ENCODE measurements at regions not wholly inside any gene's neighbourhood (a gene's known extent, or its start where the extent isn't known, plus 50 kb on each side); places are given as distances from the start of the nearest gene placed in this dataset.
A peak's percentile ranks its signal among the peaks of the same experiment; 100 is the strongest.

DNA sequence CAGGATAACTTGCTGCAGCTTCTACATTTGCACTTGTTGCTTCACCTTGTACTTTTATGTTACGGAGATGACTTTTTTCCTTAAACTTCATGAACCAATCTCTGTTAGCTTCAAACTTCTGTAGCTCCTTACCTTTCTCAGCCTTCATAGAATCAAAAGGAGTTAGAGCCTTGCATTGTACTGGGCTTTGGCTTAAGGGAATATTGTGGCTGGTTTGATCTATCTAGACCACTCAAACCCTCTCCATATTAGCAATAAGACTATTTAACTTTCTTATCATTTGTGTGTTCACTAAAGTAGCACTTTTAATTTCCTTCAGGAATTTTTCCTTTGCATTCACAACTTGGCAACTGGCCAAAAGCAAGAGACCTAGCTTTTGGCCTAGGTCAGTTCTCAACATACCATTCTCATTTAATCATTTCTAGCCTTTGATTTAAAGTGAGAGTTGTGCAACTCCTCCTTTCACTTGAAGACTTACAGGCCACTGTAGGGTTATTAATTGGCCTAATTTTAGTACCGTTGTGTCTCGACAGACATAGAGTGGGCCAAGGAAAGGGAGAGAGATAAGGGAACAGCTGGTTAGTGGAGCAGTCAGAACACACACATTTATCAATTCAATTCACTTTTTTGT, 63.7 kb downstream of the SHOC1 start:
- DNase-seq (ENCODE audit: low spot score) = no peak
- Mint-ChIP-seq H3K9me3 (ENCODE audit: low read depth) (peaks cover 30% of the 10 kb centered on the region), H3K27me3 (ENCODE audit: low read depth) (no peaks in the 10 kb centered on the region), H3K4me3 (ENCODE audit: unreplicated experiment) (no peak overlapping the region), H3K4me1 (ENCODE audit: low read depth) (peaks cover 22% of the 10 kb centered on the region), H3K27ac (ENCODE audit: unreplicated experiment) (no peak overlapping the region), H3K36me3 (ENCODE audit: low read depth) (peaks cover 11% of the 10 kb centered on the region)
- TF ChIP-seq, protein P1, sequence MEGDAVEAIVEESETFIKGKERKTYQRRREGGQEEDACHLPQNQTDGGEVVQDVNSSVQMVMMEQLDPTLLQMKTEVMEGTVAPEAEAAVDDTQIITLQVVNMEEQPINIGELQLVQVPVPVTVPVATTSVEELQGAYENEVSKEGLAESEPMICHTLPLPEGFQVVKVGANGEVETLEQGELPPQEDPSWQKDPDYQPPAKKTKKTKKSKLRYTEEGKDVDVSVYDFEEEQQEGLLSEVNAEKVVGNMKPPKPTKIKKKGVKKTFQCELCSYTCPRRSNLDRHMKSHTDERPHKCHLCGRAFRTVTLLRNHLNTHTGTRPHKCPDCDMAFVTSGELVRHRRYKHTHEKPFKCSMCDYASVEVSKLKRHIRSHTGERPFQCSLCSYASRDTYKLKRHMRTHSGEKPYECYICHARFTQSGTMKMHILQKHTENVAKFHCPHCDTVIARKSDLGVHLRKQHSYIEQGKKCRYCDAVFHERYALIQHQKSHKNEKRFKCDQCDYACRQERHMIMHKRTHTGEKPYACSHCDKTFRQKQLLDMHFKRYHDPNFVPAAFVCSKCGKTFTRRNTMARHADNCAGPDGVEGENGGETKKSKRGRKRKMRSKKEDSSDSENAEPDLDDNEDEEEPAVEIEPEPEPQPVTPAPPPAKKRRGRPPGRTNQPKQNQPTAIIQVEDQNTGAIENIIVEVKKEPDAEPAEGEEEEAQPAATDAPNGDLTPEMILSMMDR (IDR thresholded peaks at IDR 0.05) = no peak

DNA sequence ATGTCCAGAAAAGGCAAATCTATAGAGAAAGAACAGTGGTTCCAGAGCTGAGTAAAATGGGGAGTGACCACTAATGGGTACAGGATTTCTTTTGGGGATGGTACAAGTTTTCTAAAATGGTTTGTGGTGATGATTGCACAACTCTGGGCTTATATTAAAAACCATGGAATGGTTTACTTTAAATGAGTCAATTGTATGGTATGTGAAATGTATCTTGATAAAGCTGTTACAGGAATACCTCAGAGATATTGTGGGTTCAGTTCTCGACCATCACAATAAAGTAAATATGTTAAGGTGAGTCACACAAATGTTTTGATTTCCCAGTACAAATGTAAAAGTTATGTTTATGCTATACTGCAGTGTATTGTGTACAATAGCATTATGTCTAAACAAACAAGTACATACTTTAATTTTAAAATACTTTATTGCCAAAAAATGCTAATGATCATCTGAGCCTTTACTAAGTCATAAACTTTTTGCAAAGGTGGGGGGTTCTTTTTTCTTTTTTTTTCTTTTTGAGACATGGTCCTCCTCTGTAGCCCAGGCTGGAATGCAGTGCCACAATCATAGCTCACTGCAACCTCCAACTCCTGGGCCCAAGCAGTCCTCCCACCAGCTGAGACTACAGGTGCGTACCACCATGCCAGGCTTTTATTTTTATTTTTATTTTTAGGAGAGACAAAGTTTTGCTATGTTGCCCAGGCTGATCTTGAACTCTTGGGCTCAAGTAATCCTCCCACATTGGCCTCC, 65.9 kb downstream of the SHOC1 start:
- Mint-ChIP-seq H3K4me1 (ENCODE audit: low read depth) (peaks cover 29% of the 10 kb centered on the region), H3K9me3 (ENCODE audit: low read depth) (peaks cover 16% of the 10 kb centered on the region), H3K36me3 (ENCODE audit: low read depth) (peaks cover 10% of the 10 kb centered on the region), H3K4me3 (ENCODE audit: unreplicated experiment) (no peak overlapping the region), H3K27me3 (ENCODE audit: low read depth) (no peaks in the 10 kb centered on the region), H3K27ac (ENCODE audit: unreplicated experiment) (peak overlapping the region; percentile 55)
- TF ChIP-seq, protein P1 (IDR thresholded peaks at IDR 0.05) = no peak
- no peak for DNase-seq (ENCODE audit: low spot score)

DNA sequence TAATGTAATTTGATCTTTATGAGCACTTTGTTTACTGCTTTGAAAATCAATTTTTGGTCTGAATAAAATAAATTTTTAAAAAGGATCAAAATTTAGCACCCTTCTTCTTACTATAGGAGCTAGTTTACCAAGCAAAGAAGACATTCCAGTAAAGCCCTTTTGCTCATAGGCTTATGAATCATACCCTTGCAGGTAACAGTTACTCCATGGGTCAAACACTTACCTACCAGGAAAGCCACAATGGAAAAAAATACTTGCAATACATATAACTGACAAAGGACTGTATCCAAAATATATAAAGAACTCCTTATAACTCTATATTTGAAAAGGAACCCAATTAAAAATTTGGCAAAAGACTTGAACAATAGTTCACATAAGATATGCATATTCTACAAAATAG, 66.6 kb downstream of the SHOC1 start:
- DNase-seq (ENCODE audit: low spot score) = no peak
- no peaks in the 10 kb centered on the region for H3K27me3 Mint-ChIP-seq (ENCODE audit: low read depth)
- H3K4me1 Mint-ChIP-seq (ENCODE audit: low read depth) = peaks cover 29% of the 10 kb centered on the region
- no peak overlapping the region for H3K4me3 Mint-ChIP-seq (ENCODE audit: unreplicated experiment)
- H3K9me3 Mint-ChIP-seq (ENCODE audit: low read depth) = peaks cover 16% of the 10 kb centered on the region
- peaks cover 10% of the 10 kb centered on the region for H3K36me3 Mint-ChIP-seq (ENCODE audit: low read depth)
- TF ChIP-seq, protein P1 (IDR thresholded peaks at IDR 0.05) = no peak
- peak overlapping the region; percentile 55 for H3K27ac Mint-ChIP-seq (ENCODE audit: unreplicated experiment)

DNA sequence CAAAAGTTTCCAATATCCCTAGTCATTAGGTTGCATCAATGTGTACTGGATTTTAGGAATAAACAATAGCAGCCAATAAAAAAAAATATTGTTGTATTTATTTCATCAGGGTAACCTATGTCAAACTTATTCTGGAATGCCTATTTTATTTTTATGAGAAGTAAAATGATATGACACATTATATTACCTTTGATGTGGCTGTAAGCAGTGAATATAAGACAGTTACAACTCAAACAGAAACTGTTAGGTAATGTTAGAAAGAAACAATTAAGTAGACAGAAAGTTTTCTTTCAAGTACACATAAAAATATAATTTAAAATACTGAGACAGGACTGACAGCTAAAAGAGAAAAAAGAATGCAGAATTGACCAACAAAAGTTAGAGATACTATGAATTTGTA, 65.5 kb downstream of the GNG10 start:
- H3K27me3 Mint-ChIP-seq (ENCODE audit: low read depth) = no peaks in the 10 kb centered on the region
- peaks cover 16% of the 10 kb centered on the region for H3K9me3 Mint-ChIP-seq (ENCODE audit: low read depth)
- TF ChIP-seq, protein P1 (IDR thresholded peaks at IDR 0.05) = no peak
- H3K4me1 Mint-ChIP-seq (ENCODE audit: low read depth) = peaks cover 29% of the 10 kb centered on the region
- no peak overlapping the region for H3K27ac Mint-ChIP-seq (ENCODE audit: unreplicated experiment)
- H3K36me3 Mint-ChIP-seq (ENCODE audit: low read depth) = peaks cover 10% of the 10 kb centered on the region
- H3K4me3 Mint-ChIP-seq (ENCODE audit: unreplicated experiment) = no peak overlapping the region
- DNase-seq (ENCODE audit: low spot score) = no peak

DNA sequence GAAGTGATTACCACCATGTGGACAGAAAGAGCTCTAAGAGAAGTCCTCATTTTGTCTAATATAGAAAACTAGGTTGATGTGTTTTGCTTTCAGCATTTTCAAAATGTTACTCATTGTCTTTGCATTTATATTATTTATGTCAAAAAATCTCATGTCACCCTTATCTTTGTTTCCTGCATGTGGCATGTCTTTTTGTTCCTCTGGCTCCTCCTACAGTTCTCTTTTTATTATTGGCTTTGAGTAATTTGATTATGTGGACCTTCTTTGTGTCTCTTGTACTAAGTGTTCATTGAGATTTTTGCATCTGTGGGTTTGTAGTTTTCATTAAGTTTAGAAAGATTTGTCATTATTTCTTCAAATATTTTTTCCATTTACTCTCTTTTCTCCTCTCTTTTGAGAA, 58.8 kb downstream of the GNG10 start:
- no peak for DNase-seq (ENCODE audit: low spot score)
- Mint-ChIP-seq H3K4me1 (ENCODE audit: low read depth) (peaks cover 4% of the 10 kb centered on the region), H3K9me3 (ENCODE audit: low read depth) (no peaks in the 10 kb centered on the region), H3K27ac (ENCODE audit: unreplicated experiment) (no peak overlapping the region), H3K27me3 (ENCODE audit: low read depth) (no peaks in the 10 kb centered on the region), H3K36me3 (ENCODE audit: low read depth) (no peaks in the 10 kb centered on the region), H3K4me3 (ENCODE audit: unreplicated experiment) (no peak overlapping the region)
- TF ChIP-seq, protein P1 (IDR thresholded peaks at IDR 0.05) = peak; percentile 27

Data from chondrocyte (in vitro differentiated cells).